ENCODE measurements at regions not wholly inside any gene's neighbourhood (a gene's known extent, or its start where the extent isn't known, plus 50 kb on each side); places are given as distances from the start of the nearest gene placed in this dataset.

DNA sequence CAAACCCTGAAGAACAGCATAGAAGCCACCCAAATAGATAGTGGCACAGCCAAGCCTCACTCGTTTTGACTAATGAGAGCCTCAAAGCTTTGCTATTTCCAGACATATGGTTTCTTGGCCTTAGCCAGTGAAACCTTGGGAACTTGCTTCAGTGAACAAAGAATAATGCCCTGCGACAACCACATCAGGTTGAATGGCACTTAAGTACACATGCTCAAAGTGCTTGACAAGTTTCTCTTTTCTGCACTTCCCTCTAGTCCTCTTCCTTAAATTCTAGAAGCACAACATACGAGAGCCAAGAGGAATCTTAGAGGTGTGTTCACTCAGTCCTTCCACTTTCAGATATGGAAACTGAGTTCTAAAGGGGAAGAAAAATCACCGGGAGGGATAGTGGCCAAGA is 258.3 kb downstream of the HAUS1 start:
- no peak for TF ChIP-seq POLR2AphosphoS5 (IDR thresholded peaks at IDR 0.05; ENCODE audit: borderline replicate concordance, low read depth, low read length)
- TF ChIP-seq EZH2 (IDR thresholded peaks at IDR 0.05) = no peak
